ENCODE measurements at regions not wholly inside any gene's neighbourhood (a gene's known extent, or its start where the extent isn't known, plus 50 kb on each side); places are given as distances from the start of the nearest gene placed in this dataset.

DNA sequence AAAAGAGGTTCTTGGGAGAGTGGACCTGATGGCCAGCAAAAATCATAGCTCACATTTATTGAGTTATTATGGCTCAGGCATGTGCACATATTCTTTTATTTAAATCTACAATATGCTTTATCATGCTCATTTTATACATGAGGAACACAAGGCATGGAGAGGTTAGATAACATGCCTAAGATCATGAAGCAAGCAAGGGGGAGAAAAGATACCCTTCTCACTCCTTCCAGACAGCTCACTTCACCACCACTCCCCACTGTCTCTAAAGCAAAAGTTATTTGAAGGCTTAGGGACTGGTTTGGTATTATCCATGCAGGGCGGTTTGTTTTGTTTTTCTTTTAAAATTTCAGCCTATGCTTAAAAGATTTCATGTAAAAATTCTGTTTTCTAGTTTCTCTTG lies 59.0 kb upstream of the PDE8B start:
- H3K9ac ChIP-seq (ENCODE audit: low read length) = no peak overlapping the region
- TF ChIP-seq CTCF (IDR thresholded peaks at IDR 0.05) = no peak
- no peak for TF ChIP-seq EZH2 (IDR thresholded peaks at IDR 0.05; ENCODE audit: borderline replicate concordance, insufficient read depth, low read depth, low read length, poor library complexity, severe bottlenecking)
- no peaks in the 10 kb centered on the region for H3K79me2 ChIP-seq (ENCODE audit: control insufficient read depth, insufficient read depth, low read length)
- ChIA-PET CTCF (interaction anchor here (1.2 kb wide), 1 partner anchor 12 kb away, joined by 5 read pairs; no protein-coding TSS in a partner anchor), POLR2A (no interaction called here)
- no peak overlapping the region for H3K4me3 ChIP-seq (ENCODE audit: control extremely low read depth in 1 of 5, extremely low read depth in 1 of 5, insufficient read depth in 1 of 5, low read depth in 2 of 5, low read length in 4 of 5)
- H2AFZ ChIP-seq (ENCODE audit: insufficient read depth, low read depth, low read length, poor library complexity, severe bottlenecking) = no peak overlapping the region
- H3K27me3 ChIP-seq (replicated peaks in 1 of 4; ENCODE audit: control extremely low read depth in 1 of 4, control insufficient read depth in 3 of 4, insufficient read depth in 4 of 4, low read length in 3 of 4) = peaks cover 0 to 3% (median 0%) of the 10 kb centered on the region in 4 experiments
- no peak overlapping the region for H3K27ac ChIP-seq (ENCODE audit: low read length in 2 of 2)
- no peaks in the 10 kb centered on the region for H4K20me1 ChIP-seq (ENCODE audit: control insufficient read depth, insufficient read depth, low read length, poor library complexity, severe bottlenecking)
- H3K9me3 ChIP-seq (ENCODE audit: control extremely low read depth in 1 of 3, control insufficient read depth in 2 of 3, insufficient read depth in 1 of 3, low read length in 2 of 3) = no peaks in the 10 kb centered on the region
- Mint-ChIP-seq H3K9me3 (ENCODE audit: insufficient read depth) (no peaks in the 10 kb centered on the region), H3K4me3 (no peak overlapping the region), H3K4me1 (no peaks in the 10 kb centered on the region), H3K27ac (no peak overlapping the region), H3K27me3 (no peaks in the 10 kb centered on the region)
- no CpG with 5 or more reads among the region's 1 CpG for WGBS (ENCODE audit: insufficient coverage)
- H3K4me1 ChIP-seq (ENCODE audit: control insufficient read depth in 2 of 2, insufficient read depth in 2 of 2, low read length in 2 of 2) = no peaks in the 10 kb centered on the region
- ATAC-seq (ENCODE audit: low read depth) (no peak), DNase-seq (no peak)
- intact Hi-C loops (cut with micrococcal nuclease) = no loop called here
- H3K36me3 ChIP-seq (replicated peaks in 1 of 2; ENCODE audit: control extremely low read depth in 1 of 2, control insufficient read depth in 1 of 2, extremely low read depth in 1 of 2, insufficient read depth in 2 of 2, low read length in 1 of 2) = no peaks in the 10 kb centered on the region
- no peak overlapping the region for H3K4me2 ChIP-seq (replicated peaks; ENCODE audit: low read depth, low read length, poor library complexity, severe bottlenecking)

- Histone ChIP-seq H3K4me3 (ENCODE audit: control extremely low read depth in 1 of 5, extremely low read depth in 1 of 5, insufficient read depth in 1 of 5, low read depth in 2 of 5, low read length in 4 of 5) (no peak overlapping the region), H3K4me1 (ENCODE audit: control insufficient read depth in 2 of 2, insufficient read depth in 2 of 2, low read length in 2 of 2) (no peaks in the 10 kb centered on the region), H3K79me2 (ENCODE audit: control insufficient read depth, insufficient read depth, low read length) (no peaks in the 10 kb centered on the region), H3K4me2 (replicated peaks; ENCODE audit: low read depth, low read length, poor library complexity, severe bottlenecking) (no peak overlapping the region), H2AFZ (ENCODE audit: insufficient read depth, low read depth, low read length, poor library complexity, severe bottlenecking) (no peak overlapping the region), H3K27me3 (replicated peaks in 1 of 4; ENCODE audit: control extremely low read depth in 1 of 4, control insufficient read depth in 3 of 4, insufficient read depth in 4 of 4, low read length in 3 of 4) (peaks cover 0 to 2% (median 0%) of the 10 kb centered on the region in 4 experiments), H3K27ac (ENCODE audit: low read length in 2 of 2) (no peak overlapping the region), H3K9ac (ENCODE audit: low read length) (no peak overlapping the region), H3K36me3 (replicated peaks in 1 of 2; ENCODE audit: control extremely low read depth in 1 of 2, control insufficient read depth in 1 of 2, extremely low read depth in 1 of 2, insufficient read depth in 2 of 2, low read length in 1 of 2) (no peaks in the 10 kb centered on the region), H3K9me3 (ENCODE audit: control extremely low read depth in 1 of 3, control insufficient read depth in 2 of 3, insufficient read depth in 1 of 3, low read length in 2 of 3) (no peaks in the 10 kb centered on the region), H4K20me1 (ENCODE audit: control insufficient read depth, insufficient read depth, low read length, poor library complexity, severe bottlenecking) (no peaks in the 10 kb centered on the region)
- ATAC-seq (ENCODE audit: low read depth) (no peak), DNase-seq (no peak)
- H3K4me3 Mint-ChIP-seq = no peak overlapping the region
- peaks cover 2% of the 10 kb centered on the region for H3K27me3 Mint-ChIP-seq
- ChIA-PET POLR2A (no interaction called here), CTCF (interaction anchor here (1.0 to 2.3 kb wide), 3 partner anchors 10 to 345 kb away, joined by 3 to 17 read pairs (median 3); partner anchors contain the start of gene WDR41)
- 79% methylated on average over 2 of the region's 2 CpGs for WGBS (ENCODE audit: insufficient coverage)
- intact Hi-C loops (cut with micrococcal nuclease) = loop anchor here (10.0 kb wide), 2 partner anchors 282 to 288 kb away; no protein-coding TSS in a partner anchor
- no peak overlapping the region for H3K27ac Mint-ChIP-seq
- no peaks in the 10 kb centered on the region for H3K9me3 Mint-ChIP-seq (ENCODE audit: insufficient read depth)
- TF ChIP-seq CTCF (IDR thresholded peaks at IDR 0.05) (no peak), EZH2 (IDR thresholded peaks at IDR 0.05; ENCODE audit: borderline replicate concordance, insufficient read depth, low read depth, low read length, poor library complexity, severe bottlenecking) (no peak)
- H3K4me1 Mint-ChIP-seq = no peaks in the 10 kb centered on the region
These were observed 59.8 kb upstream of the ZBED3 start for GRCh38 chr5:77146896-77147295.
